OCI-LY7 (cell line): ENCODE measurements at regions not wholly inside any gene's neighbourhood (a gene's known extent, or its start where the extent isn't known, plus 50 kb on each side); places are given as distances from the start of the nearest gene placed in this dataset.

ENCODE experiments used
- EZH2phosphoT487 ChIP-seq: fragments of 200-600 bp; sonication (generic); IDR thresholded peaks from 2 replicates; pipeline ENCODE4 v1.6.1; 2018; ENCODE audit warnings: low read depth, borderline replicate concordance, mild to moderate bottlenecking, mixed run types, antibody characterized with exemption, low read length, moderate library complexity, mixed read lengths
- TF ChIP-seq, protein P1 (sequence below): fragments of 200-600 bp; sonication (generic); conservative IDR thresholded peaks from 2 replicates; pipeline ENCODE4 v1.5.1; 2014; ENCODE audit warnings: mild to moderate bottlenecking, antibody characterized with exemption, low read length, moderate library complexity, mixed read lengths

GRCh38 chrY:7463711-7464110, 552.2 kb upstream of the AMELY start:
- TF ChIP-seq, protein P1, sequence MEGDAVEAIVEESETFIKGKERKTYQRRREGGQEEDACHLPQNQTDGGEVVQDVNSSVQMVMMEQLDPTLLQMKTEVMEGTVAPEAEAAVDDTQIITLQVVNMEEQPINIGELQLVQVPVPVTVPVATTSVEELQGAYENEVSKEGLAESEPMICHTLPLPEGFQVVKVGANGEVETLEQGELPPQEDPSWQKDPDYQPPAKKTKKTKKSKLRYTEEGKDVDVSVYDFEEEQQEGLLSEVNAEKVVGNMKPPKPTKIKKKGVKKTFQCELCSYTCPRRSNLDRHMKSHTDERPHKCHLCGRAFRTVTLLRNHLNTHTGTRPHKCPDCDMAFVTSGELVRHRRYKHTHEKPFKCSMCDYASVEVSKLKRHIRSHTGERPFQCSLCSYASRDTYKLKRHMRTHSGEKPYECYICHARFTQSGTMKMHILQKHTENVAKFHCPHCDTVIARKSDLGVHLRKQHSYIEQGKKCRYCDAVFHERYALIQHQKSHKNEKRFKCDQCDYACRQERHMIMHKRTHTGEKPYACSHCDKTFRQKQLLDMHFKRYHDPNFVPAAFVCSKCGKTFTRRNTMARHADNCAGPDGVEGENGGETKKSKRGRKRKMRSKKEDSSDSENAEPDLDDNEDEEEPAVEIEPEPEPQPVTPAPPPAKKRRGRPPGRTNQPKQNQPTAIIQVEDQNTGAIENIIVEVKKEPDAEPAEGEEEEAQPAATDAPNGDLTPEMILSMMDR, result no peak
- no peak for TF ChIP-seq EZH2phosphoT487
